ENCODE measurements at regions not wholly inside any gene's neighbourhood (a gene's known extent, or its start where the extent isn't known, plus 50 kb on each side); places are given as distances from the start of the nearest gene placed in this dataset.

DNA sequence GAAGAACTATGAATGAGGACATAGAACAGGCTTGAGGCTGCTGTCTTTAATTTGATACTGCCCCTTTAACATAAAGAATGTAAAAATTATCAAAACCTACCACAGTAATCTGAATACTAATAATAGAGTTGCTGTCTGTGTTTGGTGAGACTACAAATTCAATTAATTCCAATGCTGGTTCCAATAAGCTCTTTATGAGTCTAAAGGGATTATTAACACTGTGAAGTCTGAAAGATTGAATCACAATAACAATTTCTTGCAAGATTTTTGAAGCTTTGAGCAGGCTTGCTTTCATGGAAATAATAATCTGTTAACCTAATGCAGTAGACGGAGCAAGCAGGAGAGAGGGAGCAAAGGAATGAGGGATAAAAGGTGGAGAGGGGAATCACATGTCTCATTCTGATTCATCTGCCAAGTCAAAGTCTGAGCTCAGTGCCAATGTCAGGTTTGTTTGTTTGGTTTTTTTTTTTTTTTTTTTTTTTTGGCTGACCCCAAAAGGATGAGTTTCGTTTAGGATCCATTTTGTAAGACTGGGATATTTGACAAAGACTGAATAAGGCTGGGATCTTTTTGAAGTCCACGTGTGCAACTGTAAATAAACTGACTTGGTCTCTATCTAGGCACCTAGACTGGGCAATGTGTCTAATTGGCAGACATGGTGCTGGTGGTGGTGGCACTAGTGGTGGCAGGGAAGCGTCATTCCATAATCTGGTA lies 211.6 kb downstream of the RNF144B start:
- H3K27ac ChIP-seq (ENCODE audit: low read depth, low read length): no peak overlapping the region
- H3K9me3 ChIP-seq (ENCODE audit: control insufficient read depth, low read length): no peaks in the 10 kb centered on the region
- no peak for DNase-seq
- H3K4me1 Mint-ChIP-seq: peaks cover 9% of the 10 kb centered on the region
- H3K4me3 Mint-ChIP-seq: no peak overlapping the region
- no peak overlapping the region for H3K9ac ChIP-seq (ENCODE audit: extremely low read depth, low read length, poor library complexity, severe bottlenecking)
- no peaks in the 10 kb centered on the region for H3K9me3 Mint-ChIP-seq
- H3K36me3 Mint-ChIP-seq (ENCODE audit: low read depth): no peaks in the 10 kb centered on the region
- H3K4me1 ChIP-seq (ENCODE audit: control insufficient read depth, insufficient read depth, low read length): no peaks in the 10 kb centered on the region
- H3K27me3 ChIP-seq (ENCODE audit: control insufficient read depth, insufficient read depth, low read length, poor library complexity, severe bottlenecking): no peaks in the 10 kb centered on the region
- TF ChIP-seq, protein P1, sequence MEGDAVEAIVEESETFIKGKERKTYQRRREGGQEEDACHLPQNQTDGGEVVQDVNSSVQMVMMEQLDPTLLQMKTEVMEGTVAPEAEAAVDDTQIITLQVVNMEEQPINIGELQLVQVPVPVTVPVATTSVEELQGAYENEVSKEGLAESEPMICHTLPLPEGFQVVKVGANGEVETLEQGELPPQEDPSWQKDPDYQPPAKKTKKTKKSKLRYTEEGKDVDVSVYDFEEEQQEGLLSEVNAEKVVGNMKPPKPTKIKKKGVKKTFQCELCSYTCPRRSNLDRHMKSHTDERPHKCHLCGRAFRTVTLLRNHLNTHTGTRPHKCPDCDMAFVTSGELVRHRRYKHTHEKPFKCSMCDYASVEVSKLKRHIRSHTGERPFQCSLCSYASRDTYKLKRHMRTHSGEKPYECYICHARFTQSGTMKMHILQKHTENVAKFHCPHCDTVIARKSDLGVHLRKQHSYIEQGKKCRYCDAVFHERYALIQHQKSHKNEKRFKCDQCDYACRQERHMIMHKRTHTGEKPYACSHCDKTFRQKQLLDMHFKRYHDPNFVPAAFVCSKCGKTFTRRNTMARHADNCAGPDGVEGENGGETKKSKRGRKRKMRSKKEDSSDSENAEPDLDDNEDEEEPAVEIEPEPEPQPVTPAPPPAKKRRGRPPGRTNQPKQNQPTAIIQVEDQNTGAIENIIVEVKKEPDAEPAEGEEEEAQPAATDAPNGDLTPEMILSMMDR (conservative IDR thresholded peaks at IDR 0.05): no peak
- no peaks in the 10 kb centered on the region for H3K27me3 Mint-ChIP-seq (ENCODE audit: insufficient read depth)
- H3K4me3 ChIP-seq (ENCODE audit: low read length): no peak overlapping the region
- 87% methylated on average over 4 of the region's 4 CpGs; no CpG with 5 or more reads in 1 of the 2 experiments for WGBS, 2 experiments (ENCODE audit: insufficient coverage in 1 of 2, insufficient read length in 1 of 2)
- H3K27ac Mint-ChIP-seq: no peak overlapping the region
- H3K36me3 ChIP-seq (ENCODE audit: control insufficient read depth, insufficient read depth, low read length): no peaks in the 10 kb centered on the region

DNA sequence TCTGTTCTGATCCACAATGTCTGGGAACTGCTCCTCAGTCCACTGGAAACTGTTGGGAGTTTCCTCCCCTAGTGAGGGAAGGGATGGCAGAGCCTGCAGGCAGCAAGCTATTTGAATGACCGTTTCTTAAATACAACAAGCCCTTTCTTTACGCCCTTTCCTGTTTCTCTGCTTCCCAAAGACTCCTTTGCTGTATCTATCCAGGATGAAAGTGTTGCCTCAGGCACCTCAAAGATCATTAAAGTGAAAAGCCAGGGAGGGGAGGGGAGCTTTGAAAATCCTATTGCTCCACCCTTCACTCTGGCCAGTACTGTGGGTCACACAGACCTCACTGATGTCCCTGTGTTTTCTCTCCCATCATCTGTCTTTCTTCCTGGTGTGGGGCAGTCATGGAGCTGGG lies 213.1 kb downstream of the RNF144B start:
- Mint-ChIP-seq H3K27ac (no peak overlapping the region), H3K4me1 (peaks cover 9% of the 10 kb centered on the region), H3K9me3 (no peaks in the 10 kb centered on the region), H3K27me3 (ENCODE audit: insufficient read depth) (no peaks in the 10 kb centered on the region), H3K4me3 (no peak overlapping the region), H3K36me3 (ENCODE audit: low read depth) (no peaks in the 10 kb centered on the region)
- Histone ChIP-seq H3K9me3 (ENCODE audit: control insufficient read depth, low read length) (no peaks in the 10 kb centered on the region), H3K9ac (ENCODE audit: extremely low read depth, low read length, poor library complexity, severe bottlenecking) (no peak overlapping the region), H3K27me3 (ENCODE audit: control insufficient read depth, insufficient read depth, low read length, poor library complexity, severe bottlenecking) (no peaks in the 10 kb centered on the region), H3K27ac (ENCODE audit: low read depth, low read length) (peak overlapping the region; percentile 35), H3K4me1 (ENCODE audit: control insufficient read depth, insufficient read depth, low read length) (no peaks in the 10 kb centered on the region), H3K36me3 (ENCODE audit: control insufficient read depth, insufficient read depth, low read length) (no peaks in the 10 kb centered on the region), H3K4me3 (ENCODE audit: low read length) (no peak overlapping the region)
- WGBS, 2 experiments (ENCODE audit: insufficient coverage in 1 of 2, insufficient read length in 1 of 2): 82% methylated on average over 2 of the region's 2 CpGs; no CpG with 5 or more reads in 1 of the 2 experiments
- TF ChIP-seq, protein P1 (conservative IDR thresholded peaks at IDR 0.05): no peak
- DNase-seq: no peak

DNA sequence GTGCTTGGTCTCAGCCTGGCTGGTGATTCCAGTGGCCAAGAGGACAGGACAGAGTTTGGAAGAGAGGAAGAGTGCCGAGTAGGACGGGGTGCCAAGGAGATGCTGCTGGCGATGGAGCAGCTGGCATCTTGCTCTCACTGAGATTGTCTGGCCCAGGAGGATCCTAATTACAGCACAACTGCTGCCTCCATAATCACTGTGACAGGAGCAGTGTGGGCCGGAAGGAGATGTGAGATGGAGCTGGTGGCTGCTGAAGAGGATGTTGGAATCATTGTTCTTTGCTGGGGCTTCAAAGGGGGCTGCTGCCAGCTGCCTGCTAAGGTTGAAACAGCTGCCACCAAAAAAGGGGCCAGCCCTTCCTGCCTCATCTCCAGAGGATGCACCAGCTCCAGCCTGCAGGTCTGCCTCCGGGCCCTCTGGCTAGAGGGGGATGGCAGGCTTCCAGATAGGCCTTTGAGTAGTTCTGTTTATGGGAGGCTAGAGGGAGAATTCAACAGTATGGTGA lies 214.4 kb downstream of the RNF144B start:
- Histone ChIP-seq H3K4me3 (ENCODE audit: low read length) (no peak overlapping the region), H3K9ac (ENCODE audit: extremely low read depth, low read length, poor library complexity, severe bottlenecking) (no peak overlapping the region), H3K9me3 (ENCODE audit: control insufficient read depth, low read length) (no peaks in the 10 kb centered on the region), H3K27me3 (ENCODE audit: control insufficient read depth, insufficient read depth, low read length, poor library complexity, severe bottlenecking) (no peaks in the 10 kb centered on the region), H3K4me1 (ENCODE audit: control insufficient read depth, insufficient read depth, low read length) (no peaks in the 10 kb centered on the region), H3K36me3 (ENCODE audit: control insufficient read depth, insufficient read depth, low read length) (no peaks in the 10 kb centered on the region), H3K27ac (ENCODE audit: low read depth, low read length) (no peak overlapping the region)
- Mint-ChIP-seq H3K36me3 (ENCODE audit: low read depth) (no peaks in the 10 kb centered on the region), H3K4me1 (peaks cover 5% of the 10 kb centered on the region), H3K9me3 (no peaks in the 10 kb centered on the region), H3K27me3 (ENCODE audit: insufficient read depth) (no peaks in the 10 kb centered on the region), H3K4me3 (no peak overlapping the region), H3K27ac (no peak overlapping the region)
- WGBS, 2 experiments (ENCODE audit: insufficient coverage in 1 of 2, insufficient read length in 1 of 2): 96 to 100% methylated on average over 3 to 5 of the region's 5 CpGs
- TF ChIP-seq, protein P1 (conservative IDR thresholded peaks at IDR 0.05): no peak
- no peak for DNase-seq

Data from endodermal cell (in vitro differentiated cells).